Aorta (tissue), 5 donors: ENCODE measurements at regions not wholly inside any gene's neighbourhood (a gene's known extent, or its start where the extent isn't known, plus 50 kb on each side); places are given as distances from the start of the nearest gene placed in this dataset.

Source experiments
- ATAC-seq: fragments of 200-7000 bp; cut with Tn5 transposase; one replicate; pipeline ENCODE4 v1.9.1; 2022; ENCODE audit warnings: moderate library complexity; ENCODE audit not compliant: low FRiP score
- DNase-seq, 2 donors: peaks; one replicate each; pipeline ENCODE4 v3.0.0-alpha.2; 2020
- H3K27ac ChIP-seq, 2 donors: one replicate each; pipeline ENCODE4 v1.5.1; 2013; ENCODE audit warnings: low read length in 2 of 2, mild to moderate bottlenecking in 2 of 2, moderate library complexity in 2 of 2, control low read depth in 1 of 2, inconsistent platforms in 1 of 2, low read depth in 1 of 2
- H3K27me3 ChIP-seq, 2 donors: one replicate each; pipeline ENCODE4 v1.6.1; 2013; ENCODE audit warnings: control low read depth in 1 of 2, low read length in 1 of 2, mild to moderate bottlenecking in 1 of 2, moderate library complexity in 1 of 2; ENCODE audit not compliant: insufficient read depth in 2 of 2, control insufficient read depth in 1 of 2
- H3K36me3 ChIP-seq, 2 donors: one replicate each; pipeline ENCODE4 v1.6.1; 2013; ENCODE audit warnings: control low read depth in 1 of 2, low read length in 1 of 2, mild to moderate bottlenecking in 1 of 2; ENCODE audit not compliant: insufficient read depth in 2 of 2, control insufficient read depth in 1 of 2
- H3K4me1 ChIP-seq, 2 donors: one replicate each; pipeline ENCODE4 v1.6.1; 2013; ENCODE audit warnings: low read length in 2 of 2, control low read depth in 1 of 2, mild to moderate bottlenecking in 1 of 2, moderate library complexity in 1 of 2; ENCODE audit not compliant: insufficient read depth in 2 of 2, control insufficient read depth in 1 of 2
- H3K4me3 ChIP-seq, 2 donors: one replicate each; pipeline ENCODE4 v1.5.1; 2013; ENCODE audit warnings: low read length in 2 of 2, control low read depth in 1 of 2, mild to moderate bottlenecking in 1 of 2
- H3K9me3 ChIP-seq: one replicate; pipeline ENCODE4 v1.6.1; 2013; ENCODE audit warnings: mild to moderate bottlenecking, low read length; ENCODE audit not compliant: control insufficient read depth
- WGBS, 2 donors: extraction: QIAGEN DNeasy Blood & Tissue Kit; methylation state at CpG; one replicate each; pipeline ENCODE4 v1.1.7; 2013; 5-methylcytosine and 5-hydroxymethylcytosine counted together
- intact Hi-C, 2 donors: fragments of 100-400 bp; cut with DNase I; formaldehyde crosslinking; loops; one replicate each; pipeline versions ENCODE4 v1.14.2 to v1.15.0; 2022
- donor health status: healthy with polysubstance abuse.
- donor health status: Bipolar disorder and iron deficiency.
- donor health status: DM: no; HTN: no; CAD: no.
- donor health status: DM: no; HTN: no; CAD: no.
- donor health status: DM: yes; HTN: yes; CAD: no.

DNA sequence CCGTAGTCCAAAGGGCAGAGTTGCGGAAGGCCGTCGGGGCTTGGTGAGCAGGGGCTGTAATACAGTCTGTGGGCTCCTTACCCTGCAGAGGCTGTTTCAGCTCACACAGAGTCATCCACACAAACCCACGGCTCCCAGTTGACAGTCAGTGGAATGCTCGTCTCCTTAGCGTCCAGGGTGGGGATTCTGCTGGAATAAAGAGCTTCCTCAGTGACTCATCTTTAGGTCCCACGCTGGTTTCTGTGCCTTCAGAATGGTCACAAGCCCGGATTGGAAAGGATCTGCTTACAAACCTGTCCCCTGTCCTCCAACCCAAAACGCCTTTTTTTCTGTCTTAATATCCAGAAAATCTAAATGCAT is 201.3 kb upstream of the TPM1 start:
- no peak for DNase-seq
- WGBS, 2 donors: 85 to 87% methylated on average over 10 of the region's 10 CpGs
- Histone ChIP-seq H3K27ac (no peak overlapping the region), H3K36me3 (peaks cover 5 to 6% of the 10 kb centered on the region in 2 donors), H3K4me1 (no peaks in the 10 kb centered on the region), H3K4me3 (no peak overlapping the region), H3K9me3 (no peaks in the 10 kb centered on the region), H3K27me3 (no peaks in the 10 kb centered on the region)
- intact Hi-C loops: no loop called here
- ATAC-seq: no peak

DNA sequence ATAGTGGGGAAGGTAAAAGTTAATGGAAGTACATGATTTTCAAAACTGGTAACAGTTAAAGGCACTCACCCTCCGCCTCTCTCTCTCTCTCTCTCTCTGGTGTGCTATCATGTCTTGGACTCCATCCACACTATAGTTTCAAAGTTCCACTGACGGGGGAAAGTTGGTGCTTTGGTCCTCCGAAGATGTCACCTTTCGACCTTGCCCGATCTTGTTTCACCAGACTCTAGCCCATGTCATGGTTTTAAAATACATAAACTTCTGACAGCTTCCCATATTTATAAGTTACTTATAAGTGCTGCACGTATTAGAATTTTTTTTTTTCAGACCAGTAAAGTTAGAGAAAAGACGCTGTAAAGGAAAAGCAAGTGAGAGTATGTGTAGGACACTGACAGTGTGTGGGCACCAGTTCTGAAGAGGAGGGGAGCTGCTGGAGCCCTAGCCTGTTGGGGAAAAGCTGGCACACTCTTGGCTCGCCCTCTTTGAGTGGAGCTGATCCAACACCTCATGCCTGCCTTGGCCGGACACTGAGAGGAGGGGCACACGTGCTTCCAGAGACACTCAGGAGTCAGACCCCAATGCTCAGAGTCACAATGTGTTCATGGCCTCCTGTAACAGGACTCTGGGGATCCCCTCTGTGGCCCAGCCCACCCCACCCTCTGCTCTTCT is 200.5 kb upstream of the TPM1 start:
- Histone ChIP-seq H3K9me3 (no peaks in the 10 kb centered on the region), H3K27ac (no peak overlapping the region), H3K4me1 (no peaks in the 10 kb centered on the region), H3K4me3 (no peak overlapping the region), H3K36me3 (peaks cover 3 to 6% of the 10 kb centered on the region in 2 donors), H3K27me3 (no peaks in the 10 kb centered on the region)
- ATAC-seq: no peak
- no peak for DNase-seq
- intact Hi-C loops: no loop called here
- 53 to 55% methylated on average over 10 of the region's 10 CpGs for WGBS, 2 donors

DNA sequence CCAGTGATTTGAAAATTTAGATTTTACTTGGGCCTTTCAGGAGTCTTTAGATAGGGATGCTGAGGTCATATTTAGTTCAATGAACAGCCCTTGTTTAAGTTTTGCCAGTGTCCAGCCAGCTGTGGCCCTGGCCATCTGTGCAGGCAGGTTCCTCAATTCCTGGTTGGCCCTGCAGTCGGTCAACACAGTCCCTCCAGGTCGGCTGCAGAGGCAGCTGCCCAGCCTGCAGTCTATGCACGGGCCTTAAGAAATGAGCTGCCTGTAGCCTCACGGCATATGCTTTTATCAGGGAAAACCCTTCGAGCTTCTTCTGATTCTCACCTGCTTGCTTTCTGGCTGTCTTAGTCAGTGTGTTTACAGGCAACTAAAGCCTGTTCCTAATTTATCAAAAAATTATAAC is 199.2 kb upstream of the TPM1 start:
- Histone ChIP-seq H3K27me3 (no peaks in the 10 kb centered on the region), H3K27ac (no peak overlapping the region), H3K9me3 (no peaks in the 10 kb centered on the region), H3K4me3 (no peak overlapping the region), H3K4me1 (no peaks in the 10 kb centered on the region), H3K36me3 (peaks cover 3 to 6% of the 10 kb centered on the region in 2 donors)
- intact Hi-C loops: no loop called here
- 70 to 91% methylated on average over 5 of the region's 5 CpGs for WGBS, 2 donors
- ATAC-seq: no peak
- DNase-seq: no peak

DNA sequence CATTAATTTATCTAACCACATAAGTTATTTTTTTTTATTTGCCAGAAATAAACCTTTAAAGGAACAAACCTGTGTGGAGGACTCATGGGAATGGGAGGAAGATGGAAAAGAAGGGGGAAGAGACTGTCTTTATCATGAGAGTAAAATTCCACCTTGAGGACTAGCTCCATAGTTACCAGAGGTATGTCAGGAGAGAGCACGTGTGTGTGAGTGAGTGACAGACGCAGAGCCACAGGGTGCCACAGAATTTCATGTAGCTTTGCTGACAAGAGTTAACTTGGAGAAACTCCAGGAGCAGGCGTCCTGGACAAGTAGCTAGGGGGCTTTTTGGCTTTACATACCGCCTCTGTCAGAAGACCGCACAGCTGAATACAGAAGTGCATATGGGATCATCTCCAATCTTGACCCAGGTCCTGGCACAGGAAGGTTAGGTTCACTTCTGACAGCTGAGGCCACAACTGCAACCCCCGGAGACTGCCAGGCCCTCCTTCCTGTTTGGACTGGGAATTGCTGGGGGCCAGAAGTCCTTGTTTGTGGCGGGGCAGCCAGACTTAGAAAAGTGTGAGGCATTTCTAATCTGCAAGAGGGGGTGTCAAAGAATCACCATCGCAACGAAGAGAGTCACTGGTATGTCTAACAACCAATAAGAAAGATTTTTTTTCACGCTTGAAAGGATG is 197.8 kb upstream of the TPM1 start:
- DNase-seq (no peak), ATAC-seq (no peak)
- intact Hi-C loops: loop anchor here (2.0 to 5.0 kb wide), 4 partner anchors 60 to 248 kb away; partner anchors contain the start of gene TPM1 (in 1 of the 2)
- Histone ChIP-seq H3K4me1 (no peaks in the 10 kb centered on the region), H3K36me3 (peaks cover 3% of the 10 kb centered on the region in 2 donors), H3K27me3 (no peaks in the 10 kb centered on the region), H3K27ac (no peak overlapping the region), H3K9me3 (no peaks in the 10 kb centered on the region), H3K4me3 (no peak overlapping the region)
- WGBS, 2 donors: 41 to 51% methylated on average over 10 of the region's 10 CpGs

DNA sequence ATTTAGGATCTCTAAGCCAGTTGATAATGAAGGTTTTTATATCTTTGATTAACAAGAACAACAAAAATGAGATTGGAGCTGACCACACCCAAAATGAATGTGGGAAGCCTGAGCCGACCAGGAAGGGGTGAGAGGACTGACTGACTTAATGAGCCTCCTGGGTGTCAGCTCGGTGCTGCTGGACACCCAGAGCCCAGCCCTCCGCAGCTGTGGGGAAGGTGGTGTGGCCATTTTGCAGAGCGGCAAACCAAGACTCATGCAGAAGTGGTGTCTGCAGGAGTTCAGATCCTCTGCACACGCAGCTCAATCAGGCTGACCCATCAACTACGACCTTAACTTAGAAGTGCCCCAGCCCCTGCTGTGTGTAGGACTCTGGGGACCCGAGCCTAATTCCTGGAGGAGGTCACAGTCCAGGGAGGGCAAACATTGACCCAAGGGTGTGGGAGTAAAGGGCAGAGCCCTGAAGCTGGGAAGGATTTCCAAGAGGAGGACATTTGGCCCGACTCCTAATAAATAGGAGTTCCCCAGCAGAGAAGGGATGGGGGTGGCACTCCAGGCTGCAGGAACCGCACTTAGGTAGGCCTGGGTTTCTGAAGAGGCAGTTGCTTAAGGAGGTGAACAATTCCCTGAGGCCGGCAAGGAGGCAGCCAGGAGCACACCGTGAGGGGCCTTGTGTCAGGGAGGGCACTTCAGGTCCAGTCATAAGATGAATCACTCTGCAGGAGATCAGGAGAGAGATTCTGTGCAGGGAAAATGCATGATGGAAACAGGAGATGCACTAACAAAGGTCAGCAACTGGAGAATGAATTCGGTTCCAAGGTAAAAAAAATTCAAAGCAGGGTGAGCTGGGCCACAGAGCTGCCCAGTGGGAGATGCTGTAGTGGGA is 197.1 kb upstream of the TPM1 start:
- no peaks in the 10 kb centered on the region for H3K4me1 ChIP-seq
- DNase-seq (no peak), ATAC-seq (no peak)
- no peaks in the 10 kb centered on the region for H3K27me3 ChIP-seq
- 57 to 62% methylated on average over 12 of the region's 12 CpGs for WGBS, 2 donors
- H3K36me3 ChIP-seq: peaks cover 3% of the 10 kb centered on the region in 2 donors
- H3K9me3 ChIP-seq: no peaks in the 10 kb centered on the region
- H3K4me3 ChIP-seq: no peak overlapping the region
- intact Hi-C loops: loop anchor here (2.0 to 5.0 kb wide), 4 partner anchors 61 to 247 kb away; partner anchors contain the start of gene TPM1 (in 1 of the 2)
- no peak overlapping the region for H3K27ac ChIP-seq

DNA sequence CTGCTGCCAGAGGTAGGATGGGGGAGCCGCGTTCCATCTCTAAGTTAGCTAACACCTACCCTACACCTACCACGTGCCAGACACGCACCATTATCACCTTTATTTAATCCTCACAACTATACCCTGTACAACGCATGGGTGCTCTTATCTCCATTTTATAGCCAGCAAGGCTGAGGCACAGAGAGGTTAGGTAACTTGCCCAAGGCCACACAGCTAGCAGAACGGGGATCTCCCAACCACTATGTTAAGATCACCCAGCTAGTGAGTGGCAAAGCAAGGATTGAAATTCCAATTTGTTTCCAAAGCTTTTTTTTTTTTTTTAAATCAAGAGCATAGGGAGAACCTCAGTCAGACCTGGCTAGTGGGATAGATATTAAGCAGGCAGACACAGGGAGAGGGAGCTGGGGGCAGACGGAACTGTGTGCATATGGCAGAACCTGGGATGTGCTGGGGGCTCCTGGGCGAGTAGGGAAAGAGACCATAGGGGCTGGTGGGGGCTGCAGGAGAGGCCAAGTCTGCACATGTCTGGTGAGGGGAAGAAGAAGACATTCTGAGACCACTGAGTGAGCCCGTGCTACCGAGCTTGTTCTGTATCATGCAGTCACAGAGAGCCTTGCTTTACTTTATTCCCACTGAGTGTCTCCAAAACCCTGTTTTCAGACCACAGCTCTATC is 196.3 kb upstream of the TPM1 start:
- 86 to 88% methylated on average over 10 of the region's 10 CpGs for WGBS, 2 donors
- ATAC-seq: no peak
- H3K4me1 ChIP-seq: no peaks in the 10 kb centered on the region

DNA sequence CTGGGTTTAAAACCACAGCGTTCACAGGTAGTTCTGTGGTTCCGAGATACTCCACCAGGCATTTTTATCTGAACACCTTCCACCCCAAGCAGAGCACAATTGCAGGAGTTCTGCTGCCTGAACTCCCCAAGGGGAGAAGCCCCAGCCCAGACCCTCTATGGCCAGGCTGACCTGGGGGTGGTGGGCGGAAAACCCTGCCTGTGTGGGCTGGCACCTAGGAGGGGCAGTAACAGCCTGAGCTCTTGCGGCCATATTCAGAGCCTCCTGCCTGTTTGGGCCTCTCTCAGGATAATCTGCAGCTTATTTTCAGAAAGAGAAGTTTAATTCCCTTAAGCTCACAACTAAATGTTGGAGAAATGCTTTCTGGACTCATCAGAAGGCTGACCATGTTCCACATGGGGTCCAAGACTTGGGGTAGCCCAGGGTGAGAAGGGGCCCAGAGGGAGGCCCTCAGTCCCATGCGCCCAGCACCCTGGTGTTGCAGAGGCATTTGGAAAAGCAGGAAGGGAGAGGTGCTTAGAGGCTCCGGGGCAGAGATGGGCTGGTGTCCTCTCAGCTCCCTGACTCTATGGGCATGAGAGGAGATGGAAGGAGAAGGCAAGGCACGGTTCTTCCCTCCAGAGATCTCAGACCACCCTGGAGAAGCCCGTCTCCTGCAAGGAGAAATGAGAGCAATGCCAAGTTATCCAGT is 195.6 kb upstream of the TPM1 start:
- intact Hi-C loops: loop anchor here (5.0 kb wide), 3 partner anchors 195 to 245 kb away; partner anchors contain the start of gene TPM1 (in 1 of the 2)
- Histone ChIP-seq H3K4me3 (no peak overlapping the region), H3K36me3 (no peaks in the 10 kb centered on the region), H3K27ac (no peak overlapping the region), H3K9me3 (no peaks in the 10 kb centered on the region), H3K4me1 (no peaks in the 10 kb centered on the region), H3K27me3 (no peaks in the 10 kb centered on the region)
- WGBS, 2 donors: 91 to 93% methylated on average over 8 of the region's 8 CpGs
- ATAC-seq (no peak), DNase-seq (no peak)

More for the DNA sequence above, 196.3 kb upstream of the TPM1 start:
- intact Hi-C loops: loop anchor here (5.0 kb wide), 3 partner anchors 196 to 246 kb away; partner anchors contain the start of gene TPM1 (in 1 of the 2)
- no peaks in the 10 kb centered on the region for H3K9me3 ChIP-seq
- H3K27ac ChIP-seq: no peak overlapping the region
- H3K36me3 ChIP-seq: peaks cover under 1 to 1% of the 10 kb centered on the region in 2 donors
- H3K27me3 ChIP-seq: no peaks in the 10 kb centered on the region
- H3K4me3 ChIP-seq: no peak overlapping the region
- DNase-seq: no peak
